GM12865 (cell line): ENCODE measurements at regions not wholly inside any gene's neighbourhood (a gene's known extent, or its start where the extent isn't known, plus 50 kb on each side); places are given as distances from the start of the nearest gene placed in this dataset.

ENCODE experiments used
- DNase-seq: peaks from one replicate; pipeline ENCODE4 v3.0.0; 2010; ENCODE audit warnings: low read depth
- H3K4me3 ChIP-seq: 2 replicates; pipeline ENCODE4 v1.5.1; 2011; ENCODE audit warnings: mild to moderate bottlenecking, low read depth, low read length, control low read depth
- TF ChIP-seq, protein P1 (sequence below): IDR thresholded peaks from 2 replicates; pipeline ENCODE4 v1.5.1; 2011; ENCODE audit warnings: low read length, control low read depth, low read depth, inconsistent platforms; ENCODE audit not compliant: insufficient read depth; ENCODE audit errors: missing control alignments

- no peak overlapping the region for H3K4me3 ChIP-seq
- no peak for DNase-seq
- TF ChIP-seq, protein P1, sequence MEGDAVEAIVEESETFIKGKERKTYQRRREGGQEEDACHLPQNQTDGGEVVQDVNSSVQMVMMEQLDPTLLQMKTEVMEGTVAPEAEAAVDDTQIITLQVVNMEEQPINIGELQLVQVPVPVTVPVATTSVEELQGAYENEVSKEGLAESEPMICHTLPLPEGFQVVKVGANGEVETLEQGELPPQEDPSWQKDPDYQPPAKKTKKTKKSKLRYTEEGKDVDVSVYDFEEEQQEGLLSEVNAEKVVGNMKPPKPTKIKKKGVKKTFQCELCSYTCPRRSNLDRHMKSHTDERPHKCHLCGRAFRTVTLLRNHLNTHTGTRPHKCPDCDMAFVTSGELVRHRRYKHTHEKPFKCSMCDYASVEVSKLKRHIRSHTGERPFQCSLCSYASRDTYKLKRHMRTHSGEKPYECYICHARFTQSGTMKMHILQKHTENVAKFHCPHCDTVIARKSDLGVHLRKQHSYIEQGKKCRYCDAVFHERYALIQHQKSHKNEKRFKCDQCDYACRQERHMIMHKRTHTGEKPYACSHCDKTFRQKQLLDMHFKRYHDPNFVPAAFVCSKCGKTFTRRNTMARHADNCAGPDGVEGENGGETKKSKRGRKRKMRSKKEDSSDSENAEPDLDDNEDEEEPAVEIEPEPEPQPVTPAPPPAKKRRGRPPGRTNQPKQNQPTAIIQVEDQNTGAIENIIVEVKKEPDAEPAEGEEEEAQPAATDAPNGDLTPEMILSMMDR = no peak
Measured at GRCh38 chr20:51960047-51960675, 157.8 kb upstream of the SALL4 start.

- no peak for DNase-seq
- TF ChIP-seq, protein P1 = no peak
- no peak overlapping the region for H3K4me3 ChIP-seq
Measured at GRCh38 chr20:51959066-51959542, 156.8 kb upstream of the SALL4 start.

DNA sequence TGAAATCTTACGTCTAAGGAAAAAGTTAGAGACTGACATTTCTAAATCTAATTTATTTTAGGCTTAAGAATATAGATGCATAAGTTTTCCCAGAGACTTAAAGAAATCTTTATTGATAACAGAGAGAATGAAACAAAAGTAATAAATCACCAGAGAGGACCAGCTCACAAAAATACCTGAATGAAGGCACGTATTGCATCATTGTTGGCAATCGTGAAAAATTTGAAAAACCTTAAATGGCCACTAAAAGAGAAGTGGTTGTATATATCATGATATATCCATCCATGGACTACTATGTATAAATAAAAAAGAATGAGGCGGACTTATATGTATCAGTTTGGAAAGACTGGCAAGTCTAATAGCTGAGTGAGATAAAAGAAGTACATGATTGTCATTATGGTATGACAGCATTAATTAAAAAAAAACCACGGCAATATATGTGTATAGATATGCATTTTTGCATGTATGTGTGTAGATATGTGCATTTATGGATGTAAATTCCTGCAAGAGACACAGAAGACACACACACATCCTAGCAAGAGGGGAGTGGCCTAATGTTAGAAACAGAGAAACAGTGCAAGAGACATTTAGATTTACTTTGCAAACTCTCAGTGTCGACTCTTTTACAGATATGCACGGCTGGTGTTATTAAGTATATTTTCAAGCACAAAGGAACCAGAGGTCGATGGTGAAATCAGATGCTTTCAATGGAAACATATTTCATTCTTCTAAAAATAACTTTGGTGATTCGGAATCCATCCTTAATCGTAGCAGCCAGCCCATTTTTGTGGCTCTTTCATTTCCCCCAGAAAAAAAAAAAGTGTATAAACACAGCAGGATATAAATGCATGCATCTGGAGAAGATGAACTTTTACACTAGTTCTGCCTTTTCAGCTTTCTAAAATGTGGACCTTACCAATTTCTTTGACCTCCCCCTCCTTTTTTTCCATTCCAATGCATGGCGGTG, 156.1 kb upstream of the SALL4 start:
- H3K4me3 ChIP-seq = no peak overlapping the region
- TF ChIP-seq, protein P1 = no peak
- no peak for DNase-seq

GRCh38 chr20:51955756-51956155, 153.4 kb upstream of the SALL4 start:
- no peak for DNase-seq
- no peak overlapping the region for H3K4me3 ChIP-seq
- TF ChIP-seq, protein P1 = no peak

GRCh38 chr20:51953731-51954340, 151.5 kb upstream of the SALL4 start:
- no peak overlapping the region for H3K4me3 ChIP-seq
- TF ChIP-seq, protein P1 = no peak
- peak; percentile 23 for DNase-seq

- H3K4me3 ChIP-seq = no peak overlapping the region
- TF ChIP-seq, protein P1 = no peak
- no peak for DNase-seq
Measured at GRCh38 chr20:51950926-51951325, 148.6 kb upstream of the SALL4 start.
